ENCODE measurements at regions not wholly inside any gene's neighbourhood (a gene's known extent, or its start where the extent isn't known, plus 50 kb on each side); places are given as distances from the start of the nearest gene placed in this dataset.

GRCh38 chr15:91717811-91718210 lies 135.7 kb upstream of the SLCO3A1 start:
- TF ChIP-seq, protein P1, sequence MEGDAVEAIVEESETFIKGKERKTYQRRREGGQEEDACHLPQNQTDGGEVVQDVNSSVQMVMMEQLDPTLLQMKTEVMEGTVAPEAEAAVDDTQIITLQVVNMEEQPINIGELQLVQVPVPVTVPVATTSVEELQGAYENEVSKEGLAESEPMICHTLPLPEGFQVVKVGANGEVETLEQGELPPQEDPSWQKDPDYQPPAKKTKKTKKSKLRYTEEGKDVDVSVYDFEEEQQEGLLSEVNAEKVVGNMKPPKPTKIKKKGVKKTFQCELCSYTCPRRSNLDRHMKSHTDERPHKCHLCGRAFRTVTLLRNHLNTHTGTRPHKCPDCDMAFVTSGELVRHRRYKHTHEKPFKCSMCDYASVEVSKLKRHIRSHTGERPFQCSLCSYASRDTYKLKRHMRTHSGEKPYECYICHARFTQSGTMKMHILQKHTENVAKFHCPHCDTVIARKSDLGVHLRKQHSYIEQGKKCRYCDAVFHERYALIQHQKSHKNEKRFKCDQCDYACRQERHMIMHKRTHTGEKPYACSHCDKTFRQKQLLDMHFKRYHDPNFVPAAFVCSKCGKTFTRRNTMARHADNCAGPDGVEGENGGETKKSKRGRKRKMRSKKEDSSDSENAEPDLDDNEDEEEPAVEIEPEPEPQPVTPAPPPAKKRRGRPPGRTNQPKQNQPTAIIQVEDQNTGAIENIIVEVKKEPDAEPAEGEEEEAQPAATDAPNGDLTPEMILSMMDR (IDR thresholded peaks at IDR 0.05), result no peak
- no peak for TF ChIP-seq POLR2A (IDR thresholded peaks at IDR 0.05)
